PC-3 (cell line): ENCODE measurements at regions not wholly inside any gene's neighbourhood (a gene's known extent, or its start where the extent isn't known, plus 50 kb on each side); places are given as distances from the start of the nearest gene placed in this dataset.

ENCODE experiments used
- EZH2 ChIP-seq: fragments of 300-600 bp; sonication (generic); IDR thresholded peaks from one replicate; pipeline ENCODE4 v1.6.1; 2017; ENCODE audit warnings: antibody characterized with exemption, mild to moderate bottlenecking, low read length; ENCODE audit not compliant: unreplicated experiment
- EZH2phosphoT487 ChIP-seq: fragments of 300-600 bp; sonication (generic); IDR thresholded peaks from 2 replicates; pipeline ENCODE4 v1.6.1; 2018; ENCODE audit warnings: mild to moderate bottlenecking, antibody characterized with exemption, low read length, borderline replicate concordance
- TF ChIP-seq, protein P1 (sequence below): fragments of 300-600 bp; sonication (generic); conservative IDR thresholded peaks from 2 replicates; pipeline ENCODE4 v1.5.1; 2017; ENCODE audit warnings: antibody characterized with exemption, low read depth, mild to moderate bottlenecking, low read length

DNA sequence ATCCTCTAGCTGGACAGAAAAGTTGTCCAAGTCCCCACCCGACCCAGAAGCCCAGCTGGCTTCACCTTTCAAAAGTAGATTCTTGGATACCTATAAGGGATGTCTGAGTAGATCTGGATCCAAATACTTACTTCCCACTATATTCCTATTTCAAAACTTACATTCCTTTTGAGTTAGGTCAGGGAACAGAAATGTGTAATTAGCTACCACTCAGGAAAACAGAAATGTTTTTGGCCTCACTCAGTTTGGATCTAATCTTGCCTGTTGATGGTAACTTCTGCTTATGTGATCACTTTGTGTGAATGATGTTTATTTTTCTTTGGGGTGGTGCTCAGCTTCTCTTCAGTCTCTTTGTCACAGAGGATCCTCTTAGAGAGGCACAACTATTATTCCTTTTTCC lies 814.4 kb upstream of the RGS18 start:
- TF ChIP-seq, protein P1, sequence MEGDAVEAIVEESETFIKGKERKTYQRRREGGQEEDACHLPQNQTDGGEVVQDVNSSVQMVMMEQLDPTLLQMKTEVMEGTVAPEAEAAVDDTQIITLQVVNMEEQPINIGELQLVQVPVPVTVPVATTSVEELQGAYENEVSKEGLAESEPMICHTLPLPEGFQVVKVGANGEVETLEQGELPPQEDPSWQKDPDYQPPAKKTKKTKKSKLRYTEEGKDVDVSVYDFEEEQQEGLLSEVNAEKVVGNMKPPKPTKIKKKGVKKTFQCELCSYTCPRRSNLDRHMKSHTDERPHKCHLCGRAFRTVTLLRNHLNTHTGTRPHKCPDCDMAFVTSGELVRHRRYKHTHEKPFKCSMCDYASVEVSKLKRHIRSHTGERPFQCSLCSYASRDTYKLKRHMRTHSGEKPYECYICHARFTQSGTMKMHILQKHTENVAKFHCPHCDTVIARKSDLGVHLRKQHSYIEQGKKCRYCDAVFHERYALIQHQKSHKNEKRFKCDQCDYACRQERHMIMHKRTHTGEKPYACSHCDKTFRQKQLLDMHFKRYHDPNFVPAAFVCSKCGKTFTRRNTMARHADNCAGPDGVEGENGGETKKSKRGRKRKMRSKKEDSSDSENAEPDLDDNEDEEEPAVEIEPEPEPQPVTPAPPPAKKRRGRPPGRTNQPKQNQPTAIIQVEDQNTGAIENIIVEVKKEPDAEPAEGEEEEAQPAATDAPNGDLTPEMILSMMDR: no peak
- TF ChIP-seq EZH2: no peak
- no peak for TF ChIP-seq EZH2phosphoT487
